H1 (cell line): ENCODE measurements at regions not wholly inside any gene's neighbourhood (a gene's known extent, or its start where the extent isn't known, plus 50 kb on each side); places are given as distances from the start of the nearest gene placed in this dataset.

Source experiments
- FOSL1 ChIP-seq: IDR thresholded peaks from 2 replicates; pipeline ENCODE4 v1.6.1; 2011; ENCODE audit warnings: mild to moderate bottlenecking, low read depth, low read length, moderate library complexity; ENCODE audit not compliant: insufficient read depth
- NANOG ChIP-seq: IDR thresholded peaks from 2 replicates; pipeline ENCODE4 v1.6.1; 2011; ENCODE audit warnings: low read length, low read depth, mild to moderate bottlenecking, inconsistent platforms; ENCODE audit not compliant: insufficient read depth, poor library complexity, severe bottlenecking
- NRF1 ChIP-seq: IDR thresholded peaks from 2 replicates; pipeline ENCODE4 v1.6.1; 2011; ENCODE audit warnings: mild to moderate bottlenecking, low read depth, low read length, improper control_type of control experiment
- SP2 ChIP-seq: IDR thresholded peaks from 2 replicates; pipeline ENCODE4 v1.6.1; 2012; ENCODE audit warnings: mild to moderate bottlenecking, low read length, inconsistent platforms
- SP4 ChIP-seq: IDR thresholded peaks from 2 replicates; pipeline ENCODE4 v1.6.1; 2012; ENCODE audit warnings: low read length, inconsistent platforms
- SRF ChIP-seq: IDR thresholded peaks from 2 replicates; pipeline ENCODE4 v1.6.1; 2011; ENCODE audit warnings: mild to moderate bottlenecking, low read depth, low read length, moderate library complexity
- TCF12 ChIP-seq: IDR thresholded peaks from 2 replicates; pipeline ENCODE4 v1.6.1; 2011; ENCODE audit warnings: low read depth, mild to moderate bottlenecking, low read length

- TF ChIP-seq SP2 (no peak), NRF1 (no peak), TCF12 (no peak), NANOG (no peak), SP4 (no peak), SRF (no peak), FOSL1 (no peak)
Measured at GRCh38 chr12:4859478-4860210, 50.1 kb upstream of the KCNA1 start (continued).
